ENCODE measurements at regions not wholly inside any gene's neighbourhood (a gene's known extent, or its start where the extent isn't known, plus 50 kb on each side); places are given as distances from the start of the nearest gene placed in this dataset.

GRCh38 chr2:238963161-238963970, 115.5 kb downstream of the TWIST2 start:
- Mint-ChIP-seq H3K27me3 (ENCODE audit: low read depth) (peaks cover 20% of the 10 kb centered on the region), H3K9me3 (peaks cover 12% of the 10 kb centered on the region), H3K27ac (peak overlapping the region; percentile 69 to 84 (median 76)), H3K36me3 (ENCODE audit: low read depth) (peaks cover 12% of the 10 kb centered on the region), H3K4me1 (peaks cover 24% of the 10 kb centered on the region), H3K4me3 (peak overlapping the region in 1 of 3 experiments; percentile 6)
- TF ChIP-seq CTCF (IDR thresholded peaks at IDR 0.05; ENCODE audit: unreplicated experiment in 3 of 3), result no peak

GRCh38 chr2:238963971-238964328, 116.1 kb downstream of the TWIST2 start:
- peaks cover 8% of the 10 kb centered on the region for H3K9me3 Mint-ChIP-seq
- peaks cover 10% of the 10 kb centered on the region for H3K36me3 Mint-ChIP-seq (ENCODE audit: low read depth)
- peak overlapping the region; percentile 69 to 84 (median 76) for H3K27ac Mint-ChIP-seq
- peaks cover 27% of the 10 kb centered on the region for H3K4me1 Mint-ChIP-seq
- peaks cover 24% of the 10 kb centered on the region for H3K27me3 Mint-ChIP-seq (ENCODE audit: low read depth)
- no peak for TF ChIP-seq CTCF (IDR thresholded peaks at IDR 0.05; ENCODE audit: unreplicated experiment in 3 of 3)
- H3K4me3 Mint-ChIP-seq, result no peak overlapping the region

- no peak for TF ChIP-seq CTCF (IDR thresholded peaks at IDR 0.05; ENCODE audit: unreplicated experiment in 3 of 3)
- H3K4me1 Mint-ChIP-seq, result peaks cover 33% of the 10 kb centered on the region
- no peak overlapping the region for H3K4me3 Mint-ChIP-seq
- H3K36me3 Mint-ChIP-seq (ENCODE audit: low read depth), result peaks cover 5% of the 10 kb centered on the region
- peaks cover 3% of the 10 kb centered on the region for H3K9me3 Mint-ChIP-seq
- peak overlapping the region; percentile 69 to 84 (median 76) for H3K27ac Mint-ChIP-seq
- H3K27me3 Mint-ChIP-seq (ENCODE audit: low read depth), result peaks cover 29% of the 10 kb centered on the region
Measured at GRCh38 chr2:238964544-238965067, 116.7 kb downstream of the TWIST2 start.

- Mint-ChIP-seq H3K4me1 (peaks cover 34% of the 10 kb centered on the region), H3K27me3 (ENCODE audit: low read depth) (peaks cover 33% of the 10 kb centered on the region), H3K9me3 (no peaks in the 10 kb centered on the region), H3K27ac (peak overlapping the region in 2 of 3 experiments; percentile 29 to 74), H3K36me3 (ENCODE audit: low read depth) (peaks cover 5% of the 10 kb centered on the region), H3K4me3 (no peak overlapping the region)
- no peak for TF ChIP-seq CTCF (IDR thresholded peaks at IDR 0.05; ENCODE audit: unreplicated experiment in 3 of 3)
Measured at GRCh38 chr2:238965371-238966071, 117.6 kb downstream of the TWIST2 start.

GRCh38 chr2:238966072-238966937, 118.4 kb downstream of the TWIST2 start:
- H3K4me1 Mint-ChIP-seq, result peaks cover 34% of the 10 kb centered on the region

More at GRCh38 chr2:238966072-238966937, 118.4 kb downstream of the TWIST2 start:
- H3K27me3 Mint-ChIP-seq (ENCODE audit: low read depth), result peaks cover 33% of the 10 kb centered on the region
- H3K4me3 Mint-ChIP-seq, result no peak overlapping the region
- H3K9me3 Mint-ChIP-seq, result no peaks in the 10 kb centered on the region
- H3K36me3 Mint-ChIP-seq (ENCODE audit: low read depth), result peaks cover 4% of the 10 kb centered on the region
- peak overlapping the region in 2 of 3 experiments; percentile 29 to 74 for H3K27ac Mint-ChIP-seq
- TF ChIP-seq CTCF (IDR thresholded peaks at IDR 0.05; ENCODE audit: unreplicated experiment in 3 of 3), result no peak
